HEK293 (cell line): ENCODE measurements at regions not wholly inside any gene's neighbourhood (a gene's known extent, or its start where the extent isn't known, plus 50 kb on each side); places are given as distances from the start of the nearest gene placed in this dataset.

Source experiments
- ZNF133 ChIP-seq: fragments of 450-650 bp; formaldehyde crosslinking; IDR thresholded peaks from 2 replicates; pipeline ENCODE4 v1.5.1; 2016; ENCODE audit warnings: missing biosample characterization, missing genetic modification characterization
- TF ChIP-seq, protein P1 (sequence below): fragments of 450-650 bp; formaldehyde crosslinking; IDR thresholded peaks from 2 replicates; pipeline ENCODE4 v1.5.1; 2016; ENCODE audit warnings: missing biosample characterization, missing genetic modification characterization

DNA sequence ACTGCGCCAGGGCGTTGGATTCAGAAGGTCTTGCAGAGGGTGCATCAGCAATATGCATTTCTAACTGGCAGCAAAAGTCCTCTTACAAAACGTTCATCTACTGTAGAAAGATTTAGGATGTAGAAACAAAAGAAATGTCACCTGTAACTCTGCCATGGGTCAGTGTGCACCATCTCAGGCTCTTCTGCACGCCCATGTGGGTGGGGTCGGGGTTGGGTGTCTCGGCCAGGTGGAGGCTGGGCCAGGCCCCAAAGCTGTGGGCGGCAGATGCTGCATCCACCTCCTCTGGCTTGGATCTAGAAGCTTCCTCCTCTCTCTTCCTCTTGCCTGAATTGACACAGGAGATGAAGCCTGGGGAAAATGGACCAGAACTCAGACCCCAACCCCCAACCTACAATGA lies 111.3 kb upstream of the PPP2R2D start:
- TF ChIP-seq ZNF133 (tag by site-specific recombination) = no peak
- TF ChIP-seq, protein P1, sequence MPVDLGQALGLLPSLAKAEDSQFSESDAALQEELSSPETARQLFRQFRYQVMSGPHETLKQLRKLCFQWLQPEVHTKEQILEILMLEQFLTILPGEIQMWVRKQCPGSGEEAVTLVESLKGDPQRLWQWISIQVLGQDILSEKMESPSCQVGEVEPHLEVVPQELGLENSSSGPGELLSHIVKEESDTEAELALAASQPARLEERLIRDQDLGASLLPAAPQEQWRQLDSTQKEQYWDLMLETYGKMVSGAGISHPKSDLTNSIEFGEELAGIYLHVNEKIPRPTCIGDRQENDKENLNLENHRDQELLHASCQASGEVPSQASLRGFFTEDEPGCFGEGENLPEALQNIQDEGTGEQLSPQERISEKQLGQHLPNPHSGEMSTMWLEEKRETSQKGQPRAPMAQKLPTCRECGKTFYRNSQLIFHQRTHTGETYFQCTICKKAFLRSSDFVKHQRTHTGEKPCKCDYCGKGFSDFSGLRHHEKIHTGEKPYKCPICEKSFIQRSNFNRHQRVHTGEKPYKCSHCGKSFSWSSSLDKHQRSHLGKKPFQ (tag by site-specific recombination) = no peak
